ENCODE measurements at regions not wholly inside any gene's neighbourhood (a gene's known extent, or its start where the extent isn't known, plus 50 kb on each side); places are given as distances from the start of the nearest gene placed in this dataset.

DNA sequence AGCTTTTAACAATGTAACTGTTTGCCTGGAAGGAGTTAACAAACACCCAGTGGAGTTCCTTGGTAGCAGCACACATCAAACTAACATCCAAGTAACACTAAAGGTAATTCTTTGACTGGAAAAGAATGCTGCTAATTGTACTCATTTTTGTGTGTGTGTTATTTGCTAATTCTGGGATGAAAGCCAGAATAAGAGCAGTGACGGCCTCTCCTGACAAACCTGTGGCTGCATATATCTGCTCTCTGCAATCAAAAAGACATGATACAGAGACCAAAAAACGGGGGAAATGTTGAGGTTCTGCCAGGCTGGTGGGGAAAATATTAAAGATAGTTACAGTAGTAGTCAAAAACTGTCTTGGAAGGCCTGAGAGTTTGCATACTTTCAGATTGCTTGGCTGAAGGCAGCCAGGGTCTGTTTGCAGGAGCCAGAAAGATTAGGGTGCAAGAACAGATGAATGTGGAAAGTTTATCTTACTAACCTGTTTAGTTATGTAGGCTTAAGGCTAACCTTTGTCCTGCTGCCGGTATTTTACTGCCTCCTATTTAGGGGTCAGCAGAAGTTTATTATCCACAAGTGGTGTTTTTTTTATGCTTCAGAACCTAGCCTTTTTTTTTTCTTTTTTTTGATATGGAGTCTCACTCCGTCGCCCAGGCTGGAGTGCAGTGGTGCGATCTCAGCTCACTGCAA is 325.6 kb upstream of the RBMY1B start:
- no peak overlapping the region for H3K27ac ChIP-seq
- no peak for DNase-seq
- no peaks in the 10 kb centered on the region for H3K36me3 ChIP-seq
- H3K4me3 ChIP-seq: no peak overlapping the region
- no peak for TF ChIP-seq POLR2A (IDR thresholded peaks at IDR 0.05)
- TF ChIP-seq, protein P1, sequence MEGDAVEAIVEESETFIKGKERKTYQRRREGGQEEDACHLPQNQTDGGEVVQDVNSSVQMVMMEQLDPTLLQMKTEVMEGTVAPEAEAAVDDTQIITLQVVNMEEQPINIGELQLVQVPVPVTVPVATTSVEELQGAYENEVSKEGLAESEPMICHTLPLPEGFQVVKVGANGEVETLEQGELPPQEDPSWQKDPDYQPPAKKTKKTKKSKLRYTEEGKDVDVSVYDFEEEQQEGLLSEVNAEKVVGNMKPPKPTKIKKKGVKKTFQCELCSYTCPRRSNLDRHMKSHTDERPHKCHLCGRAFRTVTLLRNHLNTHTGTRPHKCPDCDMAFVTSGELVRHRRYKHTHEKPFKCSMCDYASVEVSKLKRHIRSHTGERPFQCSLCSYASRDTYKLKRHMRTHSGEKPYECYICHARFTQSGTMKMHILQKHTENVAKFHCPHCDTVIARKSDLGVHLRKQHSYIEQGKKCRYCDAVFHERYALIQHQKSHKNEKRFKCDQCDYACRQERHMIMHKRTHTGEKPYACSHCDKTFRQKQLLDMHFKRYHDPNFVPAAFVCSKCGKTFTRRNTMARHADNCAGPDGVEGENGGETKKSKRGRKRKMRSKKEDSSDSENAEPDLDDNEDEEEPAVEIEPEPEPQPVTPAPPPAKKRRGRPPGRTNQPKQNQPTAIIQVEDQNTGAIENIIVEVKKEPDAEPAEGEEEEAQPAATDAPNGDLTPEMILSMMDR (IDR thresholded peaks at IDR 0.05): no peak
- no peaks in the 10 kb centered on the region for H3K27me3 ChIP-seq
- H3K4me1 ChIP-seq: no peaks in the 10 kb centered on the region
- H3K9me3 ChIP-seq: no peaks in the 10 kb centered on the region

DNA sequence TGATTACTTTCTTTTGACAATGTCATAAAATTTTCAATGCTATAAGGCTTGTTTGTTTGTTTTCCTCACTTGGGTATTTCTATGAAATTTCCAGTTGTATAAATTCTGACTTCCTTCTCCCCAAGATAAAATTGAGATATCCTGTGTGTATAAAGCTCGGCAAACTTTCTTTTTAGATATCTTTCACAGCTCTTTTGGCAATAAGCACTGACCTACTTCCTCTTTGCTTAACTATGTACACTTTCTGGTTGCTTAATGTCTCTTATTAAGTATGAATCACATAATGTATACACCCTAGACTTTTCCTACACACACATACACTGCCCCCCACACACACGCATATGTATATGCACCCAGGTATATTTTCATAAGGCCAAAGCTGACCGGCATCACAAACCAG is 318.4 kb upstream of the RBMY1B start:
- Histone ChIP-seq H3K4me1 (no peaks in the 10 kb centered on the region), H3K27ac (no peak overlapping the region), H3K27me3 (no peaks in the 10 kb centered on the region), H3K4me3 (no peak overlapping the region), H3K9me3 (no peaks in the 10 kb centered on the region), H3K36me3 (no peaks in the 10 kb centered on the region)
- no peak for DNase-seq
- TF ChIP-seq, protein P1 (IDR thresholded peaks at IDR 0.05): no peak
- no peak for TF ChIP-seq POLR2A (IDR thresholded peaks at IDR 0.05)

DNA sequence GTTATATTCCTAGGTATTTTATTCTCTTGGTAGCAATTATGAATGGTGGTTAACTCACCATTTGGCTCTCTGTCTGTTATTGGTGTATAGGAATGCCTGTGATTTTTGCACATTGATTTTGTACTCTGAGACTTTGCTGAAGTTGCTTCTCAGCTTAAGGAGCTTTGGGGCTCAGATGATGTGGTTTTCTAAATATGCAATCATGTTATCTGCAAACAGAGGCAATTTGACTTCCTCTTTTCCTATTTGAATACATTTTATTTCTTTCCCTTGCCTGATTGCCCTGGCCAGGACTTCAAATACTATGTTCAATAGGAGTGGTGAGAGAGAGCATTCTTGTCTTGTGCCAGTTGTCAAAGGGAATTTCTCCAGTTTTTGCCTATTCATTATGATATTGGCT is 310.9 kb upstream of the RBMY1B start:
- Histone ChIP-seq H3K4me1 (no peaks in the 10 kb centered on the region), H3K36me3 (no peaks in the 10 kb centered on the region), H3K27me3 (no peaks in the 10 kb centered on the region), H3K4me3 (no peak overlapping the region), H3K9me3 (no peaks in the 10 kb centered on the region), H3K27ac (no peak overlapping the region)
- TF ChIP-seq, protein P1 (IDR thresholded peaks at IDR 0.05): no peak
- no peak for TF ChIP-seq POLR2A (IDR thresholded peaks at IDR 0.05)
- DNase-seq: no peak

DNA sequence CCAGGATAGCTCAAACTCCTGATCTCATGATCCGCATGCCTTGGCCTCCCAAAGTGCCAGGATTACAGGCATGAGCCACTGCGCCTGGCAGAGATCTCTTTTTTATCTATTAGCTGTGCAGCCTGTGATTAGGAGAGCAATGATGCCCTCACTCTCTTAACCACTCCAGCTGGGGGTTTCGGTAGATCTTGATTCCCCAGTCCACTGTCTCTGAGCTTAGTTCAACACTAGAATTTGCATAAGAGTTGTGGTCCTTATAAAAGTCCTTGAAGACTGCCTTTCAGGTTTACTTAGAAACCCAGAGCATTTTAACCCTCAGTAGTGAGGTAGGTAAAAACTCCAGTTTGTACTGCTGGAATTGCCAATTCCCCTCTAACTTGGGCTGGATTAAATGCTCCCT is 283.3 kb upstream of the RBMY1B start:
- Histone ChIP-seq H3K27ac (no peak overlapping the region), H3K36me3 (no peaks in the 10 kb centered on the region), H3K4me3 (peak overlapping the region in 1 of 4 donors; percentile 18), H3K27me3 (no peaks in the 10 kb centered on the region), H3K4me1 (no peaks in the 10 kb centered on the region), H3K9me3 (no peaks in the 10 kb centered on the region)
- TF ChIP-seq, protein P1 (IDR thresholded peaks at IDR 0.05): no peak
- TF ChIP-seq POLR2A (IDR thresholded peaks at IDR 0.05): no peak
- no peak for DNase-seq

DNA sequence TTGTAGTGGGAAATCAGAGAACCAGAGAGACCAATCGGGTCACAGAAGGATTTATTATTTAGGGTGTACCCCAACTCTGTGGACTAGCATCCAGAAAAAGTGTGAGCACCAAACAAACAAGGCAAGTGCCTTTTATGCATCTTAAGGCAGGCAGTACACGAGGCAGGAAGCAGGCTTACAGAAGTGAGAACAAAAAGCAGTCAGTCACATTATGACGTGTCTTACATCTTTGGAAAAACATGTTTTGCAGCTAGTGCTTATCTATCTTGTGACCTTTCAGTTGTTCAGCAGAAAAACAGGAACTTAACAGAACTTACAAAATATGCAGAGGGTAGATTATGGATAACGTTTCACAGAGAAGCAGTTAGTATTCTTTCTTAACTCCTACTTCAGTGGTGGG is 270.9 kb upstream of the RBMY1B start:
- Histone ChIP-seq H3K27ac (peak overlapping the region in 2 of 4 donors; percentile 12 to 75), H3K4me1 (no peaks in the 10 kb centered on the region), H3K36me3 (no peaks in the 10 kb centered on the region), H3K4me3 (no peak overlapping the region), H3K9me3 (no peaks in the 10 kb centered on the region), H3K27me3 (no peaks in the 10 kb centered on the region)
- TF ChIP-seq, protein P1 (IDR thresholded peaks at IDR 0.05): no peak
- no peak for TF ChIP-seq POLR2A (IDR thresholded peaks at IDR 0.05)
- DNase-seq: no peak

Measured in Peyer's patch (tissue), 4 donors.